H1 (cell line): ENCODE measurements at regions not wholly inside any gene's neighbourhood (a gene's known extent, or its start where the extent isn't known, plus 50 kb on each side); places are given as distances from the start of the nearest gene placed in this dataset.

Source experiments
- CTCF ChIA-PET: fragments of 300-600 bp; sonication (Branson Sonifier 250); formaldehyde crosslinking; loops from one replicate; lab custom pipeline; 2021; ENCODE audit not compliant: partially characterized antibody; lab: Charles Lee
- POLR2A ChIA-PET: fragments of 300-600 bp; sonication (Branson Sonifier 250); formaldehyde crosslinking; loops from one replicate; lab custom pipeline; 2021; ENCODE audit warnings: inconsistent platforms; ENCODE audit not compliant: partially characterized antibody; lab: Charles Lee
- DNase-seq, 2 experiments: peaks; one replicate each; pipeline versions ENCODE4 v3.0.0 to v3.0.0-alpha.2; 2010 to 2022; ENCODE audit warnings: low spot score in 2 of 2, low read depth in 1 of 2, mixed read lengths in 1 of 2
- FAIRE-seq: peaks from 2 replicates; lab custom pipeline; 2011; peaks lifted over from hg19 to GRCh38; lab: Jason Lieb, UNC
- H2AFZ ChIP-seq: 2 replicates; pipeline ENCODE4 v1.8.1; 2012; ENCODE audit warnings: low read length, inconsistent platforms
- H2AK5ac ChIP-seq: 2 replicates; pipeline ENCODE4 v1.6.1; 2013; ENCODE audit warnings: low read depth, low read length
- H2BK120ac ChIP-seq: replicated peaks from 2 replicates; pipeline ENCODE3; 2013; ENCODE audit warnings: low read depth, low read length, inconsistent platforms
- H2BK12ac ChIP-seq: 2 replicates; pipeline ENCODE4 v1.6.1; 2013; ENCODE audit warnings: low read depth, low read length
- H2BK15ac ChIP-seq: 2 replicates; pipeline ENCODE4 v1.6.1; 2013; ENCODE audit warnings: low read length
- H2BK20ac ChIP-seq: 2 replicates; pipeline ENCODE4 v1.6.1; 2013; ENCODE audit warnings: low read length
- H2BK5ac ChIP-seq: 2 replicates; pipeline ENCODE4 v1.6.1; 2013; ENCODE audit warnings: low read depth, low read length
- H3K14ac ChIP-seq: 2 replicates; pipeline ENCODE4 v1.6.1; 2013; ENCODE audit warnings: inconsistent platforms; ENCODE audit not compliant: insufficient read length
- H3K18ac ChIP-seq: 2 replicates; pipeline ENCODE4 v1.6.1; 2013; ENCODE audit warnings: low read length; ENCODE audit errors: extremely low read depth
- H3K23ac ChIP-seq: 2 replicates; pipeline ENCODE4 v1.6.1; 2013; ENCODE audit warnings: inconsistent platforms; ENCODE audit not compliant: insufficient read length
- H3K23me2 ChIP-seq: 2 replicates; pipeline ENCODE4 v1.6.1; 2013; ENCODE audit warnings: low read depth, low read length
- H3K27ac ChIP-seq: 2 replicates; pipeline ENCODE4 v1.6.1; 2011; ENCODE audit warnings: low read depth, low read length, inconsistent platforms
- H3K27me3 ChIP-seq, 4 experiments: replicated peaks in 1 of 4; 1 replicate in 1 of 4; 2 replicates in 3 of 4; pipeline versions ENCODE4 v1.6.1 to v1.8.1; 2011 to 2013; ENCODE audit warnings: low read length in 3 of 4, mild to moderate bottlenecking in 3 of 4, inconsistent platforms in 2 of 4, mixed read lengths in 2 of 4, moderate library complexity in 1 of 4; ENCODE audit not compliant: control insufficient read depth in 3 of 4, insufficient read depth in 3 of 4; ENCODE audit errors: extremely low read depth in 1 of 4
- H3K36me3 ChIP-seq, 4 experiments: 2 replicates each; pipeline versions ENCODE4 v1.6.1 to v1.8.1; 2011 to 2013; ENCODE audit warnings: mild to moderate bottlenecking in 4 of 4, low read length in 3 of 4, moderate library complexity in 2 of 4, control low read depth in 1 of 4, inconsistent platforms in 1 of 4; ENCODE audit not compliant: insufficient read depth in 4 of 4, control insufficient read depth in 2 of 4
- H3K4ac ChIP-seq: replicated peaks from 2 replicates; pipeline ENCODE3; 2013; ENCODE audit warnings: low read length, low read depth, mixed read lengths, inconsistent platforms; ENCODE audit not compliant: insufficient read length
- H3K4me1 ChIP-seq, 4 experiments: replicated peaks in 1 of 4; 1 replicate in 1 of 4; 2 replicates in 3 of 4; pipeline versions ENCODE4 v1.6.1 to v1.8.1; 2011 to 2013; ENCODE audit warnings: low read length in 3 of 4, inconsistent platforms in 2 of 4, mixed read lengths in 1 of 4; ENCODE audit not compliant: insufficient read depth in 4 of 4, control insufficient read depth in 3 of 4
- H3K4me2 ChIP-seq, 2 experiments: 2 replicates each; pipeline versions ENCODE4 v1.6.1 to v1.8.1; 2011 to 2013; ENCODE audit warnings: low read depth in 2 of 2, low read length in 2 of 2, control low read depth in 1 of 2, inconsistent platforms in 1 of 2, mild to moderate bottlenecking in 1 of 2; ENCODE audit not compliant: insufficient read depth in 1 of 2
- H3K4me3 ChIP-seq, 4 experiments: fragments of 200-600, 300-600 bp in 1 of 4; sonication (generic), shearing (Covaris generic), sonication (Bioruptor Twin) in 1 of 4; 2 replicates each; pipeline versions ENCODE4 v1.5.1 to v1.8.1; 2011 to 2016; ENCODE audit warnings: low read length in 4 of 4, low read depth in 3 of 4, control low read depth in 2 of 4, inconsistent platforms in 2 of 4, mild to moderate bottlenecking in 2 of 4, mixed read lengths in 1 of 4, moderate library complexity in 1 of 4; ENCODE audit not compliant: insufficient read depth in 2 of 4; ENCODE audit errors: extremely low read depth in 1 of 4
- H3K56ac ChIP-seq: replicated peaks from 2 replicates; pipeline ENCODE3; 2013; ENCODE audit warnings: low read depth, mild to moderate bottlenecking, mixed read lengths, low read length, inconsistent platforms; ENCODE audit not compliant: insufficient read length
- H3K79me1 ChIP-seq: 2 replicates; pipeline ENCODE4 v1.6.1; 2013; ENCODE audit warnings: low read depth, low read length, control low read depth
- H3K79me2 ChIP-seq, 2 experiments: 2 replicates each; pipeline versions ENCODE4 v1.6.1 to v1.8.1; 2012 to 2013; ENCODE audit warnings: low read length in 2 of 2, mild to moderate bottlenecking in 2 of 2, inconsistent platforms in 1 of 2; ENCODE audit not compliant: insufficient read depth in 2 of 2, control insufficient read depth in 1 of 2
- H3K9ac ChIP-seq, 4 experiments: replicated peaks in 1 of 4; 1 replicate in 1 of 4; 2 replicates in 3 of 4; pipeline versions ENCODE4 v1.6.1 to v1.8.1; 2011 to 2013; ENCODE audit warnings: low read depth in 3 of 4, low read length in 3 of 4, control low read depth in 2 of 4, mild to moderate bottlenecking in 2 of 4, moderate library complexity in 2 of 4, inconsistent platforms in 1 of 4; ENCODE audit errors: extremely low read depth in 1 of 4
- H3K9me3 ChIP-seq, 2 experiments: 2 replicates each; pipeline versions ENCODE4 v1.6.1 to v1.8.1; 2012 to 2013; ENCODE audit warnings: mild to moderate bottlenecking in 2 of 2, moderate library complexity in 2 of 2, control low read depth in 1 of 2, inconsistent platforms in 1 of 2, low read depth in 1 of 2, low read length in 1 of 2, mixed read lengths in 1 of 2; ENCODE audit not compliant: insufficient read depth in 2 of 2
- H4K20me1 ChIP-seq, 2 experiments: replicated peaks in 1 of 2; 2 replicates each; pipeline versions ENCODE3 to v1.8.1; 2011 to 2013; ENCODE audit warnings: inconsistent platforms in 2 of 2, low read length in 2 of 2, mild to moderate bottlenecking in 1 of 2; ENCODE audit not compliant: insufficient read depth in 2 of 2, control insufficient read depth in 1 of 2
- H4K5ac ChIP-seq: 2 replicates; pipeline ENCODE4 v1.6.1; 2013; ENCODE audit warnings: low read length, low read depth, mixed read lengths, inconsistent platforms; ENCODE audit not compliant: insufficient read length
- H4K8ac ChIP-seq: 2 replicates; pipeline ENCODE4 v1.8.0; 2013; ENCODE audit warnings: mild to moderate bottlenecking, moderate library complexity, low read length, inconsistent platforms; ENCODE audit not compliant: insufficient read depth; ENCODE audit errors: extremely low read depth
- H4K91ac ChIP-seq: replicated peaks from 2 replicates; pipeline ENCODE3; 2013; ENCODE audit warnings: low read length, mixed read lengths, inconsistent platforms; ENCODE audit not compliant: insufficient read length
- ASH2L ChIP-seq: fragments of 200-600, 300-600 bp; sonication (generic); IDR thresholded peaks from one replicate; pipeline ENCODE4 v1.7.1; 2017; ENCODE audit warnings: low read length
- BCL11A ChIP-seq, 2 experiments: IDR thresholded peaks; one replicate each; pipeline ENCODE4 v1.6.1; 2011; ENCODE audit warnings: low read depth in 2 of 2, low read length in 2 of 2, mild to moderate bottlenecking in 2 of 2
- BRCA1 ChIP-seq: IDR thresholded peaks from 2 replicates; pipeline ENCODE4 v1.6.1; 2012; ENCODE audit warnings: low read depth, low read length, improper control_type of control experiment
- HDAC6 ChIP-seq: IDR thresholded peaks from one replicate; pipeline ENCODE4 v1.7.1; 2012; ENCODE audit warnings: low read depth, mild to moderate bottlenecking, inconsistent platforms, low read length, moderate library complexity
- JUN ChIP-seq: IDR thresholded peaks from 2 replicates; pipeline ENCODE4 v1.6.1; 2011; ENCODE audit warnings: low read depth, mild to moderate bottlenecking, improper control_type of control experiment, low read length
- NANOG ChIP-seq: IDR thresholded peaks from 2 replicates; pipeline ENCODE4 v1.6.1; 2011; ENCODE audit warnings: low read length, low read depth, mild to moderate bottlenecking, inconsistent platforms; ENCODE audit not compliant: insufficient read depth, poor library complexity, severe bottlenecking
- RAD21 ChIP-seq, 2 experiments: IDR thresholded peaks in 1 of 2; conservative IDR thresholded peaks in 1 of 2; 2 replicates each; pipeline ENCODE4 v1.6.1; 2011; ENCODE audit warnings: low read depth in 2 of 2, low read length in 2 of 2, improper control_type of control experiment in 1 of 2, inconsistent platforms in 1 of 2, mild to moderate bottlenecking in 1 of 2, moderate library complexity in 1 of 2
- SAP30 ChIP-seq: fragments of 300-600 bp; sonication (generic); IDR thresholded peaks from 2 replicates; pipeline ENCODE4 v1.7.1; 2012; ENCODE audit warnings: low read length, moderate library complexity, mild to moderate bottlenecking, inconsistent platforms; ENCODE audit not compliant: insufficient read depth, insufficient replicate concordance
- SIRT6 ChIP-seq: IDR thresholded peaks from one replicate; pipeline ENCODE4 v1.7.1; 2012; ENCODE audit warnings: low read length, inconsistent platforms
- SP4 ChIP-seq: IDR thresholded peaks from 2 replicates; pipeline ENCODE4 v1.6.1; 2012; ENCODE audit warnings: low read length, inconsistent platforms
- WGBS, 2 experiments: shearing (Covaris generic) in 1 of 2; methylation state at CpG; one replicate each; pipeline versions ENCODE4 v1.1.6 to v1.1.7; 2013 to 2015; ENCODE audit warnings: low lambda C conversion rate in 2 of 2, mixed read lengths in 2 of 2, inconsistent platforms in 1 of 2, low coverage in 1 of 2, missing lambda C conversion rate in 1 of 2; ENCODE audit not compliant: insufficient replicate concordance in 2 of 2, insufficient coverage in 1 of 2, insufficient read length in 1 of 2; ENCODE audit errors: extremely low coverage in 1 of 2, missing lambda C conversion rate in 1 of 2; 5-methylcytosine and 5-hydroxymethylcytosine counted together
- TF ChIP-seq, protein P1 (sequence below): IDR thresholded peaks from 2 replicates; pipeline ENCODE4 v1.6.1; 2012; ENCODE audit warnings: inconsistent platforms
- TF ChIP-seq, protein P2 (sequence below): IDR thresholded peaks from 2 replicates; pipeline ENCODE4 v1.6.1; 2012; ENCODE audit warnings: inconsistent platforms
- TF ChIP-seq, protein P3 (sequence below): IDR thresholded peaks from 2 replicates; pipeline ENCODE4 v1.6.1; 2011; ENCODE audit warnings: low read depth, mild to moderate bottlenecking, low read length; ENCODE audit not compliant: insufficient read depth

DNA sequence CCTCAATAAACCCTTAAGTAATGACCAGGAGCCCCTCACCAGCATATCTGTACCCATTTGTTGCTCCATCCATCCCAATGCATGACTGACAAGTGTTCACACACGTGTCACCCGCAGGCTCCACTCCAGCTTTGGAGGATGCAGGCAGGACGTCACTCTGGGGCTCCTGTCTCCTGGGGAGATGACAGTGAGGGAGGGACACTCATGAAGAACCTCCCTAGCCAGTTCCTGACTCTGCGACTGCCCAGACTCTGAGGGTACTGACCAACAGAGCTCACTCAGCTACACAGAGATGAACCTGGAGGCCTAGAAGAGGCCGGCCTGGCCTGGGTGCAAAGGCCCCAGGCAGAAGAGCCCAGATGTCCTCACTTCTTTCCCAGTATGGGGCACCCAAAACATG is 135.1 kb upstream of the RET start:
- Histone ChIP-seq H2BK20ac (no peak overlapping the region), H4K91ac (no peak overlapping the region), H3K9ac (no peak overlapping the region), H2BK120ac (no peak overlapping the region), H2BK5ac (no peak overlapping the region), H3K36me3 (no peaks in the 10 kb centered on the region), H3K18ac (no peak overlapping the region), H3K79me1 (no peaks in the 10 kb centered on the region), H3K4me3 (no peak overlapping the region), H3K9me3 (no peaks in the 10 kb centered on the region), H3K27ac (no peak overlapping the region), H3K23me2 (no peaks in the 10 kb centered on the region), H3K4ac (no peak overlapping the region), H3K79me2 (no peaks in the 10 kb centered on the region), H3K23ac (no peak overlapping the region), H3K14ac (no peak overlapping the region), H3K4me1 (no peaks in the 10 kb centered on the region; a peak in 1 of 7 replicates), H2BK12ac (no peak overlapping the region), H4K5ac (no peak overlapping the region), H3K27me3 (no peaks in the 10 kb centered on the region; a peak in 2 of 7 replicates), H4K20me1 (no peaks in the 10 kb centered on the region), H3K4me2 (no peak overlapping the region), H3K56ac (no peak overlapping the region), H4K8ac (peak overlapping the region; percentile 22; the same call in 1 of the 2 replicates), H2BK15ac (no peak overlapping the region), H2AK5ac (no peak overlapping the region), H2AFZ (no peak overlapping the region)
- ChIA-PET POLR2A (no interaction called here), CTCF (interaction anchor here (1.2 to 3.6 kb wide), 4 partner anchors 9 to 137 kb away, joined by 3 to 17 read pairs (median 5); no protein-coding TSS in a partner anchor)
- DNase-seq (peak in 1 of 2 experiments; percentile 33), FAIRE-seq (no peak)
- 97% methylated on average over 5 of the region's 5 CpGs; no CpG with 5 or more reads in 1 of the 2 experiments for WGBS, 2 experiments
- TF ChIP-seq RAD21 (IDR thresholded peaks at IDR 0.05 in 1 of 2, conservative IDR thresholded peaks at IDR 0.05 in 1 of 2; ENCODE audit: low read depth in 2 of 2, low read length in 2 of 2) (no peak), BCL11A (IDR thresholded peaks at IDR 0.05; ENCODE audit: low read depth in 2 of 2, low read length in 2 of 2) (no peak), SP4 (no peak), SIRT6 (no peak), JUN (no peak), SAP30 (no peak), NANOG (no peak), HDAC6 (no peak), ASH2L (no peak), BRCA1 (no peak)
- TF ChIP-seq, protein P1, sequence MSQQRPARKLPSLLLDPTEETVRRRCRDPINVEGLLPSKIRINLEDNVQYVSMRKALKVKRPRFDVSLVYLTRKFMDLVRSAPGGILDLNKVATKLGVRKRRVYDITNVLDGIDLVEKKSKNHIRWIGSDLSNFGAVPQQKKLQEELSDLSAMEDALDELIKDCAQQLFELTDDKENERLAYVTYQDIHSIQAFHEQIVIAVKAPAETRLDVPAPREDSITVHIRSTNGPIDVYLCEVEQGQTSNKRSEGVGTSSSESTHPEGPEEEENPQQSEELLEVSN, result no peak
- TF ChIP-seq, protein P2, sequence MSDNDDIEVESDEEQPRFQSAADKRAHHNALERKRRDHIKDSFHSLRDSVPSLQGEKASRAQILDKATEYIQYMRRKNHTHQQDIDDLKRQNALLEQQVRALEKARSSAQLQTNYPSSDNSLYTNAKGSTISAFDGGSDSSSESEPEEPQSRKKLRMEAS, result no peak
- TF ChIP-seq, protein P3, sequence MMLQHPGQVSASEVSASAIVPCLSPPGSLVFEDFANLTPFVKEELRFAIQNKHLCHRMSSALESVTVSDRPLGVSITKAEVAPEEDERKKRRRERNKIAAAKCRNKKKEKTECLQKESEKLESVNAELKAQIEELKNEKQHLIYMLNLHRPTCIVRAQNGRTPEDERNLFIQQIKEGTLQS, result no peak
